A673 (cell line): ENCODE measurements at regions not wholly inside any gene's neighbourhood (a gene's known extent, or its start where the extent isn't known, plus 50 kb on each side); places are given as distances from the start of the nearest gene placed in this dataset.

Source experiments
- BruUV-seq: library from RNA; stranded (reverse); fragments of 400-500 nt; replicated peaks from 2 replicates; lab custom pipeline; 2021; lab: Mats Ljungman, UMichigan
- CTCF ChIA-PET: fragments of 300-600 bp; sonication (Branson Sonifier 250); formaldehyde crosslinking; loops from one replicate; lab custom pipeline; 2022; ENCODE audit warnings: antibody characterized with exemption; lab: Charles Lee
- POLR2A ChIA-PET: fragments of 300-600 bp; sonication (Branson Sonifier 250); formaldehyde crosslinking; loops from one replicate; lab custom pipeline; 2022; ENCODE audit warnings: antibody characterized with exemption; ENCODE audit not compliant: low non-redundant PET; lab: Charles Lee
- DNase-seq: peaks from one replicate; pipeline ENCODE4 v3.0.0-alpha.2; 2015; ENCODE audit warnings: low spot score
- H3K27ac ChIP-seq: fragments of 200-600 bp; sonication (generic); 2 replicates; pipeline ENCODE4 v1.5.1; 2016; ENCODE audit warnings: mixed run types, low read depth, mild to moderate bottlenecking, mixed read lengths, antibody characterized with exemption, low read length; ENCODE audit not compliant: poor library complexity, severe bottlenecking
- H3K27me3 ChIP-seq: fragments of 200-600 bp; sonication (generic); replicated peaks from 2 replicates; pipeline ENCODE4 v1.6.1; 2017; ENCODE audit warnings: mixed run types, low read depth, mild to moderate bottlenecking, mixed read lengths, antibody characterized with exemption, low read length; ENCODE audit not compliant: insufficient read depth, poor library complexity
- H3K36me3 ChIP-seq: fragments of 200-600 bp; sonication (generic); 2 replicates; pipeline ENCODE4 v1.6.1; 2016; ENCODE audit warnings: mixed run types, mild to moderate bottlenecking, mixed read lengths, antibody characterized with exemption, low read length; ENCODE audit not compliant: insufficient read depth, poor library complexity, severe bottlenecking
- H3K4me1 ChIP-seq: fragments of 200-600 bp; sonication (generic); 2 replicates; pipeline ENCODE4 v1.6.1; 2017; ENCODE audit warnings: mixed run types, mild to moderate bottlenecking, mixed read lengths, antibody characterized with exemption, low read length; ENCODE audit not compliant: insufficient read depth, poor library complexity, severe bottlenecking
- H3K4me3 ChIP-seq: fragments of 200-600 bp; sonication (generic); 2 replicates; pipeline ENCODE4 v1.5.1; 2016; ENCODE audit warnings: low read depth, mixed run types, mild to moderate bottlenecking, mixed read lengths, low read length; ENCODE audit not compliant: poor library complexity, severe bottlenecking
- H3K9me3 ChIP-seq: fragments of 200-600 bp; sonication (generic); 2 replicates; pipeline ENCODE4 v1.6.1; 2016; ENCODE audit warnings: mixed run types, low read depth, mild to moderate bottlenecking, mixed read lengths, antibody characterized with exemption, low read length; ENCODE audit not compliant: poor library complexity, severe bottlenecking
- EZH2 ChIP-seq: fragments of 200-600 bp; sonication (generic); IDR thresholded peaks from 2 replicates; pipeline ENCODE4 v1.6.1; 2017; ENCODE audit warnings: borderline replicate concordance, low read depth, mild to moderate bottlenecking, mixed read lengths, antibody characterized with exemption, low read length; ENCODE audit not compliant: poor library complexity, severe bottlenecking
- intact Hi-C: fragments of 100-400 bp; cut with micrococcal nuclease; formaldehyde crosslinking; loops from one replicate; pipeline ENCODE4 v1.10.0; 2022; ENCODE audit not compliant: unreplicated experiment
- TF ChIP-seq, protein P1 (sequence below): fragments of 300-800, 200-600 bp; sonication (generic); conservative IDR thresholded peaks from 2 replicates; pipeline ENCODE4 v1.5.1; 2017; ENCODE audit warnings: low read depth, mild to moderate bottlenecking, antibody characterized with exemption, low read length, moderate library complexity, mixed read lengths

DNA sequence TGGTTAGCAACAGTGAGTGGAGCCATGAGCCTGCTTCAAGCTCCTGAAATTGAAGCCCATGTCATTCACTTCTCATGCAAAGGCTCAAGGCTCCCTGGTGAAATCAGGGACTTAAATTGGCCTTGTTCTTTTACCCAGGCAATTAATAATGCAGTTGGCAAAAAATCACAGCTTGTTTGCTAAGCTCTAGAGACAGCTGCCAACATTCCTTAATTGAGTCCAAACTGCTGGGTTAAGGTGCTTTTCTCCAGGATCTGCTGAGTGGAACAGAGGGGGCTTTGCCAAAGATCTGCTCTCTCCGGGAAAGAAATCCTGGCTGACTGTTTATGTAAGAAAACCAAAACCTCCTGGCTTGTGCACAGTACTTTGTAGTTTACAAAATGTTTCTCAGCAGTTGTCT is 257.6 kb upstream of the GHITM start:
- POLR2A ChIA-PET: no interaction called here
- Histone ChIP-seq H3K36me3 (no peaks in the 10 kb centered on the region), H3K27ac (no peak overlapping the region), H3K4me3 (no peak overlapping the region), H3K9me3 (no peaks in the 10 kb centered on the region), H3K27me3 (no peaks in the 10 kb centered on the region), H3K4me1 (no peaks in the 10 kb centered on the region)
- TF ChIP-seq, protein P1, sequence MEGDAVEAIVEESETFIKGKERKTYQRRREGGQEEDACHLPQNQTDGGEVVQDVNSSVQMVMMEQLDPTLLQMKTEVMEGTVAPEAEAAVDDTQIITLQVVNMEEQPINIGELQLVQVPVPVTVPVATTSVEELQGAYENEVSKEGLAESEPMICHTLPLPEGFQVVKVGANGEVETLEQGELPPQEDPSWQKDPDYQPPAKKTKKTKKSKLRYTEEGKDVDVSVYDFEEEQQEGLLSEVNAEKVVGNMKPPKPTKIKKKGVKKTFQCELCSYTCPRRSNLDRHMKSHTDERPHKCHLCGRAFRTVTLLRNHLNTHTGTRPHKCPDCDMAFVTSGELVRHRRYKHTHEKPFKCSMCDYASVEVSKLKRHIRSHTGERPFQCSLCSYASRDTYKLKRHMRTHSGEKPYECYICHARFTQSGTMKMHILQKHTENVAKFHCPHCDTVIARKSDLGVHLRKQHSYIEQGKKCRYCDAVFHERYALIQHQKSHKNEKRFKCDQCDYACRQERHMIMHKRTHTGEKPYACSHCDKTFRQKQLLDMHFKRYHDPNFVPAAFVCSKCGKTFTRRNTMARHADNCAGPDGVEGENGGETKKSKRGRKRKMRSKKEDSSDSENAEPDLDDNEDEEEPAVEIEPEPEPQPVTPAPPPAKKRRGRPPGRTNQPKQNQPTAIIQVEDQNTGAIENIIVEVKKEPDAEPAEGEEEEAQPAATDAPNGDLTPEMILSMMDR: no peak
- TF ChIP-seq EZH2: no peak
- no TSS peak for BruUV-seq
- CTCF ChIA-PET: no interaction called here
- intact Hi-C loops: no loop called here
- DNase-seq: no peak

DNA sequence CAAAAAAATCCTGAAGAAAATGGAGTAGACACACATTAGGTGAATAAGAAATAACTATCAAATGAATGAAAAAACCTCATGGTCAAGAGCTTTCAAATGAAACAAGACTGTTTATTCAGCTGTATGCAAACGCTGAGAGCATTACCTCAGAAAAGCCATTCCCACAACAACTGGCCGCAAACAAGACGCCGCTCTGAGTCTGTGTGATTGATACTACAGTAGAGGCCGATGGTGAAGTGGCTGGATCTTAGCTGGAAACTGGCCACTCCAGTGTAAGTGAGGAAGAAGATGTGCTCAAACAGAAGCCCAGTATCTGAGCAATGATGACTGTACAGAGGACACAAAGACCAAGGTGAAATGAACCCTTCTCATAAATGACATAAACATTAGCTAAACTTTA is 252.4 kb upstream of the GHITM start:
- CTCF ChIA-PET: no interaction called here
- TF ChIP-seq, protein P1: no peak
- TF ChIP-seq EZH2: no peak

DNA sequence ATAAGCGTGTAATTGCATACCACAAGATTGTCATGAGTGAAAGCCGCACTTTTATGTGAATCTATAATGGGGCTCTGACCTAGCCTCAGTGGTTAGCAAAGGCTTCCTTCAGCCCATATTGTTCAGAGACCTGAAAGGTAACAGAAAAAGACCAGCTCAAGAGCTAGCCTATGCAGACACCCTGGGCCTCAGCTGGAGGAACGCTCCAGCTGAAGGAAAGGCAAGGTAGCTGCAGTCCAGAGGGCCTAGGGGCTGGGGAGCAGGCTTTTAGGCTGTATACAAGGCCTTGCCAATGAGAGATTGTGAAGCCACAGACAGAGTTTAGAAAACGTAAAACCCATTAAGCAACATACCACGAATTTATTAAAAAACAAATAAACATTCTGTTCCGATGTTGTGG is 246.6 kb upstream of the GHITM start:
- no peaks in the 10 kb centered on the region for H3K9me3 ChIP-seq
- BruUV-seq: no TSS peak
- H3K27me3 ChIP-seq: peaks cover 12% of the 10 kb centered on the region
- no peaks in the 10 kb centered on the region for H3K36me3 ChIP-seq
- no peak overlapping the region for H3K4me3 ChIP-seq
- DNase-seq: no peak
- ChIA-PET POLR2A (no interaction called here), CTCF (no interaction called here)
- intact Hi-C loops: no loop called here
- TF ChIP-seq, protein P1: no peak
- TF ChIP-seq EZH2: no peak
- H3K4me1 ChIP-seq: no peaks in the 10 kb centered on the region
- no peak overlapping the region for H3K27ac ChIP-seq

More for the DNA sequence above, 252.4 kb upstream of the GHITM start:
- no peak for DNase-seq
- no TSS peak for BruUV-seq
- Histone ChIP-seq H3K36me3 (no peaks in the 10 kb centered on the region), H3K27ac (no peak overlapping the region), H3K9me3 (no peaks in the 10 kb centered on the region), H3K4me3 (no peak overlapping the region), H3K27me3 (peaks cover 10% of the 10 kb centered on the region), H3K4me1 (no peaks in the 10 kb centered on the region)
- intact Hi-C loops: no loop called here
- POLR2A ChIA-PET: no interaction called here
